Neural cell (in vitro differentiated cells): ENCODE measurements at regions not wholly inside any gene's neighbourhood (a gene's known extent, or its start where the extent isn't known, plus 50 kb on each side); places are given as distances from the start of the nearest gene placed in this dataset.

Experiments used
- H2AFZ ChIP-seq: fragments of 200-600, 300-800 bp; sonication (generic), shearing (Covaris generic); 2 replicates; pipeline ENCODE4 v1.6.0; 2014; ENCODE audit warnings: low read depth, mild to moderate bottlenecking, antibody characterized with exemption, low read length, moderate library complexity
- H3F3A ChIP-seq: fragments of 200-600 bp; shearing (Covaris generic); 2 replicates; pipeline ENCODE4 v1.6.1; 2016; ENCODE audit warnings: mild to moderate bottlenecking, moderate library complexity, mixed read lengths, antibody characterized with exemption, low read length; ENCODE audit not compliant: insufficient read depth, poor library complexity, severe bottlenecking
- H3K27ac ChIP-seq: fragments of 200-600, 300-800 bp; sonication (generic), shearing (Covaris generic); 2 replicates; pipeline ENCODE4 v1.5.1; 2014; ENCODE audit warnings: mild to moderate bottlenecking, low read length, moderate library complexity
- H3K27me3 ChIP-seq: fragments of 300-800, 200-600 bp; sonication (generic), shearing (Covaris generic); 2 replicates; pipeline ENCODE4 v1.6.0; 2014; ENCODE audit warnings: mild to moderate bottlenecking, low read depth, low read length, moderate library complexity; ENCODE audit not compliant: insufficient read depth
- H3K36me3 ChIP-seq: fragments of 300-800, 200-600 bp; sonication (generic), shearing (Covaris generic); 2 replicates; pipeline ENCODE4 v1.5.1; 2014; ENCODE audit warnings: mild to moderate bottlenecking, antibody characterized with exemption, low read length, moderate library complexity; ENCODE audit not compliant: insufficient read depth
- H3K4me2 ChIP-seq: fragments of 300-800, 200-600 bp; sonication (generic), shearing (Covaris generic); 2 replicates; pipeline ENCODE4 v1.6.0; 2014; ENCODE audit warnings: mild to moderate bottlenecking, low read length
- H3K4me3 ChIP-seq: fragments of 300-800, 200-600 bp; sonication (generic), shearing (Covaris generic); 2 replicates; pipeline ENCODE4 v1.5.1; 2014; ENCODE audit warnings: mild to moderate bottlenecking, low read length, moderate library complexity
- H3K79me2 ChIP-seq: fragments of 200-600 bp; shearing (Covaris generic); replicated peaks from 2 replicates; pipeline ENCODE4 v1.6.0; 2014; ENCODE audit warnings: mild to moderate bottlenecking, low read length, moderate library complexity; ENCODE audit not compliant: insufficient read depth
- H3K9ac ChIP-seq: fragments of 300-800, 200-600 bp; sonication (generic), shearing (Covaris generic); 2 replicates; pipeline ENCODE4 v1.6.1; 2016; ENCODE audit warnings: mild to moderate bottlenecking, low read length, mixed read lengths
- H3K9me2 ChIP-seq: fragments of 200-600 bp; shearing (Covaris generic); 2 replicates; pipeline ENCODE4 v1.6.1; 2016; ENCODE audit warnings: mild to moderate bottlenecking, low read length, mixed read lengths; ENCODE audit not compliant: insufficient read depth
- H3K9me3 ChIP-seq: fragments of 200-600, 300-800 bp; sonication (generic), shearing (Covaris generic); 2 replicates; pipeline ENCODE4 v1.6.1; 2016; ENCODE audit warnings: mild to moderate bottlenecking, mixed run types, low read length, moderate library complexity, mixed read lengths
- H4K20me1 ChIP-seq: fragments of 200-600 bp; shearing (Covaris generic); 2 replicates; pipeline ENCODE4 v1.6.1; 2016; ENCODE audit warnings: mild to moderate bottlenecking, mixed run types; ENCODE audit not compliant: insufficient read depth
- EP300 ChIP-seq: fragments of 450-650 bp; conservative IDR thresholded peaks from 2 replicates; pipeline ENCODE4 v1.6.1; 2014; ENCODE audit warnings: antibody characterized with exemption, mild to moderate bottlenecking, moderate library complexity; ENCODE audit not compliant: poor library complexity, severe bottlenecking
- EZH2 ChIP-seq: fragments of 200-600, 300-800 bp; shearing (Covaris generic), sonication (generic); IDR thresholded peaks from 2 replicates; pipeline ENCODE4 v1.6.1; 2014; ENCODE audit warnings: antibody characterized with exemption, low read length, borderline replicate concordance, mild to moderate bottlenecking; ENCODE audit not compliant: insufficient read depth, poor library complexity, severe bottlenecking
- MXI1 ChIP-seq: fragments of 450-650 bp; conservative IDR thresholded peaks from 2 replicates; pipeline ENCODE4 v1.6.1; 2014; ENCODE audit warnings: antibody characterized with exemption, mild to moderate bottlenecking; ENCODE audit not compliant: poor library complexity, severe bottlenecking
- POLR2AphosphoS5 ChIP-seq: IDR thresholded peaks from 2 replicates; pipeline ENCODE4 v1.6.1; 2012
- RAD21 ChIP-seq: fragments of 450-650 bp; conservative IDR thresholded peaks from 2 replicates; pipeline ENCODE4 v1.6.1; 2014; ENCODE audit warnings: antibody characterized with exemption, mild to moderate bottlenecking, moderate library complexity
- REST ChIP-seq: IDR thresholded peaks from 2 replicates; pipeline ENCODE4 v1.6.1; 2012; ENCODE audit warnings: borderline replicate concordance
- SMC3 ChIP-seq: fragments of 450-650 bp; conservative IDR thresholded peaks from 2 replicates; pipeline ENCODE4 v1.6.1; 2014; ENCODE audit warnings: antibody characterized with exemption, mild to moderate bottlenecking, moderate library complexity; ENCODE audit not compliant: poor library complexity
- TAF1 ChIP-seq: IDR thresholded peaks from 2 replicates; pipeline ENCODE4 v1.6.1; 2012; ENCODE audit warnings: low read depth
- TF ChIP-seq, protein P1 (sequence below): fragments of 450-650 bp; IDR thresholded peaks from 2 replicates; pipeline ENCODE4 v1.5.1; 2014; ENCODE audit warnings: antibody characterized with exemption, mild to moderate bottlenecking, moderate library complexity; ENCODE audit not compliant: poor library complexity, severe bottlenecking

- TF ChIP-seq, protein P1, sequence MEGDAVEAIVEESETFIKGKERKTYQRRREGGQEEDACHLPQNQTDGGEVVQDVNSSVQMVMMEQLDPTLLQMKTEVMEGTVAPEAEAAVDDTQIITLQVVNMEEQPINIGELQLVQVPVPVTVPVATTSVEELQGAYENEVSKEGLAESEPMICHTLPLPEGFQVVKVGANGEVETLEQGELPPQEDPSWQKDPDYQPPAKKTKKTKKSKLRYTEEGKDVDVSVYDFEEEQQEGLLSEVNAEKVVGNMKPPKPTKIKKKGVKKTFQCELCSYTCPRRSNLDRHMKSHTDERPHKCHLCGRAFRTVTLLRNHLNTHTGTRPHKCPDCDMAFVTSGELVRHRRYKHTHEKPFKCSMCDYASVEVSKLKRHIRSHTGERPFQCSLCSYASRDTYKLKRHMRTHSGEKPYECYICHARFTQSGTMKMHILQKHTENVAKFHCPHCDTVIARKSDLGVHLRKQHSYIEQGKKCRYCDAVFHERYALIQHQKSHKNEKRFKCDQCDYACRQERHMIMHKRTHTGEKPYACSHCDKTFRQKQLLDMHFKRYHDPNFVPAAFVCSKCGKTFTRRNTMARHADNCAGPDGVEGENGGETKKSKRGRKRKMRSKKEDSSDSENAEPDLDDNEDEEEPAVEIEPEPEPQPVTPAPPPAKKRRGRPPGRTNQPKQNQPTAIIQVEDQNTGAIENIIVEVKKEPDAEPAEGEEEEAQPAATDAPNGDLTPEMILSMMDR = no peak
- no peak for TF ChIP-seq TAF1
- TF ChIP-seq EP300 = no peak
- no peak for TF ChIP-seq MXI1
- no peak for TF ChIP-seq SMC3
- TF ChIP-seq POLR2AphosphoS5 = no peak
- TF ChIP-seq EZH2 = no peak
- TF ChIP-seq RAD21 = no peak
- no peak for TF ChIP-seq REST
- H3K4me2 ChIP-seq = no peak overlapping the region
- H3K27ac ChIP-seq = no peak overlapping the region
- H4K20me1 ChIP-seq = no peaks in the 10 kb centered on the region
- H3K4me3 ChIP-seq = no peak overlapping the region
- no peak overlapping the region for H2AFZ ChIP-seq
- no peaks in the 10 kb centered on the region for H3K9me3 ChIP-seq
- H3K9ac ChIP-seq = no peak overlapping the region
- no peaks in the 10 kb centered on the region for H3K79me2 ChIP-seq
- H3K27me3 ChIP-seq = no peaks in the 10 kb centered on the region
- H3K9me2 ChIP-seq = no peaks in the 10 kb centered on the region
- H3F3A ChIP-seq = peaks cover 2% of the 10 kb centered on the region
- H3K36me3 ChIP-seq = no peaks in the 10 kb centered on the region
Measured at GRCh38 chr13:85249151-85249550, 550.1 kb downstream of the SLITRK6 start.

GRCh38 chr13:85247780-85248179 lies 551.4 kb downstream of the SLITRK6 start:
- Histone ChIP-seq H3K27me3 (no peaks in the 10 kb centered on the region), H3K79me2 (no peaks in the 10 kb centered on the region), H3F3A (peaks cover 2% of the 10 kb centered on the region), H3K9ac (no peak overlapping the region), H3K27ac (no peak overlapping the region), H3K9me3 (no peaks in the 10 kb centered on the region), H3K36me3 (no peaks in the 10 kb centered on the region), H4K20me1 (no peaks in the 10 kb centered on the region), H3K9me2 (no peaks in the 10 kb centered on the region), H3K4me3 (no peak overlapping the region), H3K4me2 (no peak overlapping the region), H2AFZ (no peak overlapping the region)
- TF ChIP-seq MXI1 (no peak), EZH2 (no peak), TAF1 (no peak), REST (no peak), EP300 (no peak)
- TF ChIP-seq, protein P1 = no peak
